Ecto neural progenitor cell (in vitro differentiated cells): ENCODE measurements at regions not wholly inside any gene's neighbourhood (a gene's known extent, or its start where the extent isn't known, plus 50 kb on each side); places are given as distances from the start of the nearest gene placed in this dataset.

Experiments used
- DNase-seq: peaks from one replicate; pipeline ENCODE4 v3.0.0-alpha.2; 2018; ENCODE audit warnings: low spot score

- peak; percentile 32 for DNase-seq
These were observed 312.4 kb upstream of the RTL1 start for GRCh38 chr14:101215927-101216326.

GRCh38 chr14:101216366-101217079 is 313.0 kb upstream of the RTL1 start:
- peak; percentile 8 for DNase-seq

GRCh38 chr14:101217080-101217463 is 313.6 kb upstream of the RTL1 start:
- peak; percentile 11 for DNase-seq

GRCh38 chr14:101217616-101218371 is 314.3 kb upstream of the RTL1 start:
- DNase-seq = peak; percentile 8

- peak; percentile 23 for DNase-seq
These were observed 316.6 kb upstream of the RTL1 start for GRCh38 chr14:101219896-101220703.

- no peak for DNase-seq
These were observed 317.5 kb upstream of the RTL1 start for GRCh38 chr14:101220921-101221510.

- no peak for DNase-seq
These were observed 318.1 kb upstream of the RTL1 start for GRCh38 chr14:101221549-101222160.

- DNase-seq = no peak
These were observed 319.0 kb upstream of the RTL1 start for GRCh38 chr14:101222362-101223070.

GRCh38 chr14:101223127-101223526 is 319.6 kb upstream of the RTL1 start:
- DNase-seq = no peak

- DNase-seq = no peak
These were observed 320.1 kb upstream of the RTL1 start for GRCh38 chr14:101223561-101224162.

- DNase-seq = peak; percentile 67
These were observed 321.0 kb upstream of the RTL1 start for GRCh38 chr14:101224356-101225156.

GRCh38 chr14:101225157-101226152 is 321.9 kb upstream of the RTL1 start:
- peak; percentile 44 for DNase-seq

GRCh38 chr14:101226265-101226602 is 322.7 kb upstream of the RTL1 start:
- no peak for DNase-seq

- peak; percentile 43 for DNase-seq
These were observed 323.3 kb upstream of the RTL1 start for GRCh38 chr14:101226603-101227425.

GRCh38 chr14:101227611-101228594 is 324.4 kb upstream of the RTL1 start:
- peak; percentile 40 for DNase-seq

GRCh38 chr14:101228949-101229541 is 325.5 kb upstream of the RTL1 start:
- peak; percentile 43 for DNase-seq
